Keratinocyte (primary cell): ENCODE measurements at regions not wholly inside any gene's neighbourhood (a gene's known extent, or its start where the extent isn't known, plus 50 kb on each side); places are given as distances from the start of the nearest gene placed in this dataset.

Experiments
- EZH2 ChIP-seq: IDR thresholded peaks from one replicate; pipeline ENCODE4 v1.6.1; 2012; ENCODE audit warnings: inconsistent platforms, mild to moderate bottlenecking, low read length, moderate library complexity
- TF ChIP-seq, protein P1 (sequence below), 3 experiments: IDR thresholded peaks in 1 of 3; conservative IDR thresholded peaks in 1 of 3; optimal IDR thresholded peaks in 1 of 3; 2 replicates in 2 of 3; 3 replicates in 1 of 3; pipeline versions ENCODE3 to v1.5.1; 2011; ENCODE audit warnings: low read length in 3 of 3, mild to moderate bottlenecking in 3 of 3, moderate library complexity in 2 of 3, control low read depth in 1 of 3, inconsistent platforms in 1 of 3; ENCODE audit not compliant: insufficient read depth in 2 of 3; ENCODE audit errors: extremely low read depth in 1 of 3

DNA sequence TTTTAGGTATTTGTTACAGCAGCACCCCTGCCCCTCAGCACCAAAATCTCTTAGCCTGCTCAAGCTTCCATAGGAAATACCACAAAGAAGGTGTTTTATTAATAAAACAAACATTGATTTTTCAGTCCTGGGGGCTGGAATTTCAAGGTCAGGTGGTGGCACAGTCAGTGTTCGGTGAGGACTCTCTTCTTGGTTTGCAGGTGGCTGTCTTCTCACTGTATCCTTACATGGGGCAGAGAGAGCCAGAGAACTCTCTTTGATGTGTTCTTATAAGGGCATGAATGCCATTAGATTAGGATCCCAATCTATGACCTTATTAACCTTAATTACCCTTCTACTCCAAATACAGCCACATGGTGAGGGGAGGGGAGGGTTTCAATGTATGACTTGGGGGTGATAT, 112.3 kb upstream of the PFKP start:
- no peak for TF ChIP-seq EZH2
- TF ChIP-seq, protein P1, sequence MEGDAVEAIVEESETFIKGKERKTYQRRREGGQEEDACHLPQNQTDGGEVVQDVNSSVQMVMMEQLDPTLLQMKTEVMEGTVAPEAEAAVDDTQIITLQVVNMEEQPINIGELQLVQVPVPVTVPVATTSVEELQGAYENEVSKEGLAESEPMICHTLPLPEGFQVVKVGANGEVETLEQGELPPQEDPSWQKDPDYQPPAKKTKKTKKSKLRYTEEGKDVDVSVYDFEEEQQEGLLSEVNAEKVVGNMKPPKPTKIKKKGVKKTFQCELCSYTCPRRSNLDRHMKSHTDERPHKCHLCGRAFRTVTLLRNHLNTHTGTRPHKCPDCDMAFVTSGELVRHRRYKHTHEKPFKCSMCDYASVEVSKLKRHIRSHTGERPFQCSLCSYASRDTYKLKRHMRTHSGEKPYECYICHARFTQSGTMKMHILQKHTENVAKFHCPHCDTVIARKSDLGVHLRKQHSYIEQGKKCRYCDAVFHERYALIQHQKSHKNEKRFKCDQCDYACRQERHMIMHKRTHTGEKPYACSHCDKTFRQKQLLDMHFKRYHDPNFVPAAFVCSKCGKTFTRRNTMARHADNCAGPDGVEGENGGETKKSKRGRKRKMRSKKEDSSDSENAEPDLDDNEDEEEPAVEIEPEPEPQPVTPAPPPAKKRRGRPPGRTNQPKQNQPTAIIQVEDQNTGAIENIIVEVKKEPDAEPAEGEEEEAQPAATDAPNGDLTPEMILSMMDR (optimal IDR thresholded peaks at IDR 0.05 in 1 of 3, IDR thresholded peaks at IDR 0.05 in 1 of 3, conservative IDR thresholded peaks at IDR 0.05 in 1 of 3; ENCODE audit: extremely low read depth in 1 of 3, insufficient read depth in 2 of 3, low read length in 3 of 3): no peak
